GM19372 (cell line): ENCODE measurements at regions not wholly inside any gene's neighbourhood (a gene's known extent, or its start where the extent isn't known, plus 50 kb on each side); places are given as distances from the start of the nearest gene placed in this dataset.
"Not testable (repeated sequence)": the region's sequence is repeated elsewhere in the genome, so short reads cannot be mapped to it uniquely, and the experiment has no call there.

Source experiments
- ATAC-seq: cut with Tn5 transposase; IDR thresholded peaks from one replicate; pipeline ENCODE4 v1.9.1; 2021; ENCODE audit warnings: mild to moderate bottlenecking, low read depth, moderate library complexity; ENCODE audit not compliant: unreplicated experiment

DNA sequence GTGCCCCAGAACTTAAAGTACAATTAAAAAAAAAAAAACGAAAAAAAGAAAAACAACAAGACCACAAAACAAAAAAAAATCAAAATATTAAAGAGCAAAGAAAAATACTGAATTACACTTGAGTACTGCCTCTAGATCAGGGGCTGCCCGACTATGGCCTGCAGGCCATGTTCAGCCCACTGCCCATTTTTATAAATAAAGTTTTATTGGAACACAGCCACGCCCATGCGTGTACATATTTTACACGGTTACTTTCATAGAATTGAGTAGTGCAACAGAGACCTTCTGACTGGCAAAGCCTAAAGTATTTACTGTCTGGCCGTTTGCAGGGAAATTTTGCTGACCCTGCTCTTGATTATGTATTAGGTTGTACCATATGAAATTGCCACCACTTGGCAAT, 130.5 kb downstream of the ATXN3L start:
- ATAC-seq, result no peak

DNA sequence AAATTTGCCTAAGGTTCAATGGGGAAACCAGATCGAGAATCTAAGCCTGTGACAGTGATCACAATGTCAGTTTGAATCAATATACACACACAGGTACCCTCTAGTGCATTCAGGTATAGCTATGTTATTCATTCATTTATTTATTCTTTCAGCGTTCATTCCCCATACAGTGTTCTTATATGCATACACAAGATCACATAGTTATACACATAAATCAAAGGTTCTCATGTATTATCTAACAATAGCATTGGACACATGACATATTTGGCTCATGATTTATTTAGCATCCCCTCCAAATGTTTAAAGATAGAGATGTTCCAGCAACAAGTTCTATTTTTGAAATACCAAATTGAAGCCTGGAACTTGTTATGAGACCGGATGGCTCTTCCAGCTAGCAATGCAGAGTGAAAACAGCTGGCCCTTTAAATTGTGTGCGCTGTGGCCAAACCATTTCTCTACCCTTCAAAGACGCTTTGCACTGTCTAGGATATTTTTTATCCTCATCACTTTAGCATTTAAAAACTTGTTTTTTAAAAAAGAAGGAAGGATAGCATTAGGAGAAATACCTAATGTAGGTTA, 131.0 kb downstream of the ATXN3L start:
- no peak for ATAC-seq

DNA sequence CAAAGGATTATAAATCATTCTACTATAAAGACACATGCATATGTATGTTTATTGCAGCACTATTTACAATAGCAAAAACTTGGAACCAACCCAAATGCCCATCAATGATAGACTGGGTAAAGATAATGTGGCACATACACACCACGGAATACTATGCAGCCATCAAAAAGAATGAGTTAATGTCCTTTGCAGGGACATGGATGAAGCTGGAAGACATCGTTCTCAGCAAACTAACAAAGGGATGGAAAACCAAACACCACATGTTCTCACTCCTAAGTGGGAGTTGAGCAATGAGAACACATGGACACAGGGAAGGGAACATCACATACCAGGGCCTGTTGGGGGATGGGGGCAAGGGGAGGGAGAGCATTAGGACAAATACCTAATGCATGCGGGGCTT, 133.2 kb downstream of the ATXN3L start:
- ATAC-seq, result not testable (repeated sequence)

DNA sequence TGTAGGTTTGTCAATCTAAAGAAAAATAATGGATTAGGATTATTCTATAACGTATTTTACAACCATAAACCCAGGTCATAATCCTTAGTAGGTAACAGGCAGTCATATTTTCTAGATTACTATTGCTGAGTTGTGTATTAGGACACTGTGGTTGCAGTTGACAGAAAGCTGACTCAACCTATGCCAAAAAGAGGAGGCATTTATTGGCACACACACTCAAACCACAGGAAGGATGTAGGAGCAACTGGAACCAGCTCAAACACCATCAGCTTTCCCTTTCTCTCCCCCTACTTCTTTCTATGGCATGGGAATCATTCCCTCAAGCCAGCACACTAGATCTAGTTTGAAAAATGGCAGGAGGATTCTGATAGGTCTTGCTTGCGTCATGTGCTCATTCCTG, 136.4 kb upstream of the FAM9C start:
- ATAC-seq, result no peak

DNA sequence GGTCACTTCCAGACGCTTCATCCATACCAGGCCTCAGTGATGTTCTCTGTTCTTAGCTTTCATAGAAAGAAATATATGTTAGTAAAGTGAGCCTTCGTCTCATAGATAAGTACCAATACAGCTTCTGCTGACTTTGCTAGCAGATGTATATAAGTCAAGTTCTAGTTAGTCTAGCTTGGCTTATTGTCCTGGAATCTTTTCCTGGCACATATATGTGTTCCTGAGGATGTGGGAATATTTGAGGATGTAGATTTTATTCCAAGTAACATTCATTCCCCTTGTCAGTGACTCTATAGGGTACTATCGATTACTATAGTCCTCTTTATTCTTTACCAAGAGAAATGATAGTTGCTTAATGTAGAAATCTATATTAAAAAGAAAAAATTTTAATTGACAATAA, 135.2 kb upstream of the FAM9C start:
- ATAC-seq, result no peak

DNA sequence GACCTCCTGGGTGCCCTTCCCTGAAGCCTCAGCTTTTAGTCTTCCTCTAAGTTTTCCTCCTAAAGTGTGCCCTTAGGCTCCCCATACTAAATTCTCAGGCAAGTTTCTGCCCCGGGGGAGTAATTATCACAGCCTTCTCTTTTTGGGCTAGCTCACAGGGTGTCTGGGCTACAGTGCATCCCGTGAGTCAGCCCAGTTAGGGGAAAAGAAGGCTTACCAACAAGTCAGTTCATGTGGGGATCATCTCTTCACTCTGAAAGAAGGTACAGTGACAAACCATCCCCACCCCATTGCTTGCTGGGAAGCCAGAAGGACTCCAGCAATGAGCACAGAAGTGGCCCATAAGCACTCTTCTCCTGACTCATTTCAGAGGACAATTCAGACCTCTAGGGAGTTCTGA, 134.7 kb upstream of the FAM9C start:
- ATAC-seq, result no peak

DNA sequence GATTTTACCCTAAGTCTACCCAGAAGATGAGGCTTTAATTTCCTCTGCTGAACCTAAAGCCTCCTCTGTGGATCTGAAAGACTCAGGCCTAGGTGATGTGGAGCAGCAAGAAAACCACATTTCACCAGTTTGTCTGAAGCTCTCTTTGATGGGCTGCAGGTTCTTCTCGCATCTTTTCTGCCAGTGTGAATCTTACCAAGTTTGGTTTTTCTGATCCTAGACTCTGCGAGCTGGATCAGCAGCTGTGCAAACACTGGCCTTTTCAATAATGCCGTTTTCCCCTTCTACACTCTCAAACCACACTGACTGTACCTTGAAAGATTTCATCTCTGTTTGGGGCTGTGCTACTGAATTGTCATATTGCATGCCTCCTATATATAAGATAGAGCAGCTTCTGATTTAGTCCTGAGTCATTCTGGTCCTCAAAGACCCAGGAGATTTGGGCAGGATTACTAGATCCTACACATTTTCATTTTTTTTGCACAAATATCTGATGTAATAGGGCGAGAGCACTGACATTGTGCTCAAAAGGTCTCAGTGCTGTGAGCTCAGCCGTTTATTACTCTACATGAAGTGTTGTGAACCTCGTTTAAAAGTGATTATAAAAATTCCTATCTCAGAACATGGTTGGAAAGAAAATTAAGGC, 133.6 kb upstream of the FAM9C start:
- no peak for ATAC-seq

DNA sequence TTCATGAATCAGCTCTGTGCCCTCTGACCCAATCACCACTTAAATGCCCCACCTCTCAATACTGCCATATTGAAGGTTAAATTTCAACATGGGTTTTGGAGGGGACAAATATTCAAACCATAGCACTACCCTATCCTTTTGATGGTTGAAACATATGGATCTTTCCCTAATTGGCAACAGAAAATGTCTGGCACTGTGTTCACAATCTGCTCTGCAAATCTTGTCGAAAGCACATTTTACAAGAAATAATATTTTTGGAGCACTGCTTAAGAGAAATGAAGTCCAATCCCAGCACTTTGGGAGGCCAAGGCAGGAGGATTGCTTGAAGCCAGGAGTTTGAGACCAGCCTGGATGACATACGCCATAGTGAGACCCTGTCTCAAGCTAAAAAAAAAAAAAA, 130.6 kb upstream of the FAM9C start:
- ATAC-seq, result no peak

DNA sequence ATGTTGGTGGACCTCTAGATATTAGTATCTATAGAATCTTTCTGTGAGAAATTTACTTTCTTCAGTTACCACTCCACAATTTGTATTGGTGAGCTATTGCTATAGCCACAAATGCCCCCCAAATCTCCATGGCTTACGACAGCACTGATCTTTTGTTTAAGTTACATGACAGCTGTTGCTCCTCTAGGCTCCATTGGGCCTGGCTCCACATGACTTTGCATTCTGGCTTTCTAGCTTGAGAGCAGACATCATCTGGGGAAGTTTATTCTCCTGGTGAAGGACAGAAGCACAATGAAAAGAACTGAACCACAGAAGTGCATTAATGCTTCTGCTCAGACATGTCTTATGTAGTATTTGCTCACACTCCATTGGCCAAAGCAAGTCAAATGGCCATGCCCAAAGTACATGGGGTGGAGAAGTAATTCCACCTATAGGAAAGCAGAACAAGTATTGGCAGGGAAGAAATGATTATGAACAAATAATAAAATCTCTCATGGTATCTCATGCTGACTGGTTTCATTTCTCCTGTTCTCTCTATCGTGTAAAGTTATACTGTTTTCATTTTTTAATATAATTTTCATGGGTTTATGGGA, 126.6 kb upstream of the FAM9C start:
- ATAC-seq, result no peak

DNA sequence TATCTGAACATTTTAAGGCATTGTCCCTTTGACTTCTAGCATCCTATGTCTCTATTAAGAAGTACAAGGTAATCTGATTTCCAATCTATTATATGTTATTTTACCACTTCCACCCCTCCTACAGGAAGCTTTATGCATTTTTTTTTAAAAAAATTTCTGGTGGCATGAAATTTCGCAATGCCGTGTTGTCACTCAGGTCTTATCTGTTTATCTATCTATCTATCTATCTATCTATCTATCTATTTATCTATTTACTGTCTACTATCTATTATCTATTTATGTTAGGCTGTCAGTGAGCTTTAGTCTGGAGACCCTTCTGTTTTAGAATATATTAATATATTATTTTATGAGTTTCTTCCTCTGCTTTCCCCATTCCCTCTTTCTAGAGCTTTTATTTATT, 125.3 kb upstream of the FAM9C start:
- no peak for ATAC-seq

DNA sequence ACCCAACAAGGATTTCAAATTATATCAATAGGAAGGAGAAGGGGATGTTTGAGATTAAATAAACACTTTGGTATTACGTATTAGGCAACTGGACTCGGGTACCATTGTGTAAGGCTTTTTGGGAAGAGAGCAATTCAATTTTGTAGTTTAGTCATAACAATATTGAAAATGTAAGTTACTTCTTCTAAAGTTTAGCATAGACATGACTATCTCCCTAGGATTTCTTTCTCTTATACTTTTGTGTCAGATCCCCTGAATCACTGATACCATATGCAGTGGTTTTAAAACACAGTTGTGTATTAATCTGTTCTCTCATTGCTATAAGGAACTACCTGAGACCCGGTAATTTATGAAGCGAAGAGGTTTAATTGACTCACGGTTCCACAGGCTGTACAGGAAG, 123.8 kb upstream of the FAM9C start:
- no peak for ATAC-seq

DNA sequence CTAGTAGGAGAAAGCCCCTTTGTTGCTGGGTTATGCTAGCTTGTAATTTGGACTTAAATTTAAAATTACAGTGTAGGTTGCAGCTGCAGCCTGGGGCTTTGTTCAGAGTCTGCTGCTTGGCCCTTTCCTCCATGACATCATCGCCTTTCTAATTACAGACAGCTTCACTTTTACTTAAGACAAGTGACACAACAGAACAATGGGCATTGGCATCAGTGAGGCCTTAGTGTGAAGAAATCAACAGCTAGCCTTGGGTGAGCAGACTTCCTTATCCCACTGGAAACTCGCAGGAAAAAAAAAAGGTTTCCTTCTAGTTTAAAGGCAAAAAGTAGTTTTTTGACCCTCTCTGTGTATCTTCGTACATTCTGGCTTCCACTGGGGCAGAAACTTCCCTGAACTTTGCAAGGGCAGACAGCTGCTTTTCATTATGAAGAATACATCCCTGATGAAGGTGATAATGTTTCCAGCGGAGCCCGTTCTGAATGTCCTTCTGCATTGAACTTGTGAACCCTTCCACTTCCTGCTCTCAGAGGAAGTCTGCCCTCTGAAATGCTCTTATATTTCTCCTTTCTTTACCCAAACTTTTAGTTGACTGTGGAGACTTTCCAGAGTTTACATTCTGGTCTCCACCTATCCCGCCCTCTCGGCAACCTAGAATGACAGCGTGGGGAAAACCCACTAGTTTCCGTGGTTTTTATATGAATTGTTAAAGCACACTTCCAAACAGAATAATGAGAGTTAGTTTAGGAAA, 123.2 kb upstream of the FAM9C start:
- ATAC-seq, result no peak

DNA sequence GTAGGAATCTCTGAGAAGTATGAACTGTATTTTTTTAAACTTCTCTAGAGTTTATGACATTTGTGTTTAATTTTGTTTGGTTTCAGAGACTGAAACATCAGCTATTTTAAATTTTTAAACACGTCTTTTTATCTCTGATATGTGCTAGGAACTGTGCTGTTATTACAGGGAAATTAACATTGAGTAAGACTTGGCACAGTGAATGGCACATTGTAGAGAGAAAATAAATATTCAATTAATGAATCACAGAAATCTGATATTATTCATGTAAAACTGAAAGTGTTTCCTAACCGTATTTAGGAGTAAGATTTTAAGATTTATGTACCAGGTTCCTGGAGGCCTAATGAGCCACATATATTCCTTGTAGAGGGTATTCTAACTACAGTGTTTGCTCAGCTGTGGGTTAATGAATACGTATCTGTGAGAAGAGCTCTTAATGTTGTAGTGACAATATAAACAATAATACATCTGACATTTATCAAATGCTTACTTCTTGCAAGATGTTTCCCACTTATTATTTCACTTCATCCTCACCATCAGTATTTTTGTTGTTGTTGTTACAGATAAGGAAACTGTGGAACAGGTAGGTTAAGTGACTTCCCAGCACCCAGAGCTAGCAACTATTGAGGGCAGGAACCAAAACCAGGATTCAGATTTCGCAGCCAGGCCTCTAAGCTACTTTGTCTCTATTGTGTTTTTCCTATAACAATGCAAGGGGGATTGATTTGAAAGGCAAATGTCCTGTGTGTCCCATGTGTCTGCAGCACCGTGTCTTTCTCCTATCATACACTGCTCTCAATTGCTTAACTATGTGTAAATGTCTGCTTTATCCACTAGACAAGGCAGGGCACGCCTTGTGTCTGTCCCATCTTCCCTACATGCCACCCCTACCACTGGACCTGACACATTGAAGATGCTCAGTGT, 121.1 kb upstream of the FAM9C start:
- ATAC-seq, result no peak

DNA sequence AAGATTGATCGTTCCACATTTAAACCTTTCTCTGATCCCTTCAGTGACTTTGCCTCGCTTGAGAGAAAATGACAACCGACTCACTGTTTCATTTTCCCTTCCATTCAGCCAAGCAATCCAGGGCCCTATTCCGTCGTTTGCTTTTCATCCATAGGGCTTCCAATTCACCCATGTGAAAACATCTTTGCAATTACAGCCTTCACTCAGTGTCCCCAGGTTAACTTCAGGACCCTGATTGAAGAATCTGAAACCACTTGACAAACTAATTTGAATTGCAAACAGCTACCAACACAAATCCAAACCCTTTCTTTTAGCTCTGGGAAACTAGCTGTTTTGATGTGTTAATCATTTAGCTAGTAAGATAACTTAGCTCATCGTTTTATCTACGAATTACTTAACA, 120.2 kb upstream of the FAM9C start:
- no peak for ATAC-seq

DNA sequence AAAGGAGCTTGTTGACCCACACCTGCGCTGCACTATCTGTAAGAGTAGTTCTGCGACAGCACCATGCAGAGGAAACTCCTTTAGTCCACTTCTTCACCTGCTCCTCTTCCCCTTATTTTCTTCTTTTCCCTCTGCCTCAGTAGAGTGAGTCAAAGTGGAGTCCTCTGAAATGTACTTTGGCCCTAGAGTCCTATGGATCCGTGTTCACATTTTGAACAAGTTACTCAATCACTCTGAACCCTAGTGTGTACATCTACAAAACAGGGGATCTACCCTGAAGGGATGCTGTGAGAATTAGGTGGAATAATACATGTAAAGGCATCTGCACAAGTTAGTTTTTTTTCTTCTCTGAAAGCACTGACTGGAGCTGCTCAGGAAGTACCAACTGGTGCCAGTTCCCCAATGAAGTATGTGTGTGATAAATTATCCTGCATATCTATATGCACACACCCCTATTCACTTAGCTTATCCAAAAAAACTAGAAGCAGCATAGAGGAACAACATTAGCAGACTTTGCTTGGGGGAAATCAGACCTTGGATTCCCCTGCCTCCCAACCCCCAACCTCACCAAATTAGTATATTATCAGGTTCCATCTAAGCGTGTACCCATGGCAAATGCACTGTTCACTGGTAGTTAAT, 118.5 kb upstream of the FAM9C start:
- no peak for ATAC-seq

DNA sequence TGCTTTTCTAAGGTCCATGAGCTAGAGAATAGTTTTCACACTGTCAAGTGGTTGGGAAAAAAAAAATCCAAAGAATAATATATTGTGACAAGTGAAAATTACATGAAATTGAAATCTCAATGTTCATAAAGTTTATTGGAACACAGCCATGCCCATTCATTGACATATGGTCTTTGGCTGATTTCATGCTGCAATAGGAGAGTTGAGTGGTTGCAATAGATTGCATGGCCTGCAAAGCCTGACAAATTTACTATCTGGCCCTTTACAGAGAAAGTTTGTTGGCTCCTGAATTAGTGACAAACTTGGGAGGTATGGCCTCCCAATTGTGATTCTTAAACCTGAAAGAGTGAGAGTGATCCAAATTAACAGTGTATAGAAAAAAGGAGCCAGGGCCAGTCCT, 115.5 kb upstream of the FAM9C start:
- ATAC-seq, result no peak

DNA sequence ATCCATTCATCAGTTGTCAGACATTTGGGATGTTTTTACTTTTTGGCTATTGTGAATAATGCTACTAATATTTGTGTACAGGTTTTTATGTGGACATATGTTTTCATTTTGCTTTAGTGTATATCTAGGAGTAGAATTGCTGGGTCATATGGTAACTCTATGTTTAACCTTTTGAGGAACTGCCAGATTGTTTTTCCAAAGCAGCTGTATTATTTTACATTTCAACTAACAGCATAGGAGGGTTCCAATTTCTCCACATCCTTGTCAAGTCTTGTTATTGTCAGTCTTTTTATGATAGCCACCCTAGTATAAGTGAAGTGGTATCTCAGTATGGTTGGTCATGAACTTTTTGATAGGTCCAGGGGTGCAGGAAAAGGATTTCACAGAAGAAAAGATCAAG, 114.5 kb upstream of the FAM9C start:
- no peak for ATAC-seq

DNA sequence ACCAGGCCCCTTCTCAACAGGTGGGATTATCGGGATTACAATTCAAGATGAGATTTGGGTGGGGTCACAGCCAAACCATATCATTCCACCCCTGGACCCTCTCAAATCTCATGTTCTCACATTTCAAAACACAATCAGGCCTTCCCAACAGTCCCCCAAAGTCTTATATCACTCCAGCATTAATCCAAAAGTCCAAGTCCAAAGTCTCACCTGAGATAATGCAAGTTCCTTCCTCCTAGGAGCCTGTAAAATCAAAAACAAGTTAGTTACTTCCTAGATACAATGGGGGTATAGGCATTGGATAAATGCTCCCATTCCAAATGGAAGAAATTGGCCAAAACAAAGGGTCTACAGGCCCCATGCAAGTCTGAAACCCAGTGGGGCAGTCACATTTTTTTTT, 111.1 kb upstream of the FAM9C start:
- ATAC-seq, result not testable (repeated sequence)

DNA sequence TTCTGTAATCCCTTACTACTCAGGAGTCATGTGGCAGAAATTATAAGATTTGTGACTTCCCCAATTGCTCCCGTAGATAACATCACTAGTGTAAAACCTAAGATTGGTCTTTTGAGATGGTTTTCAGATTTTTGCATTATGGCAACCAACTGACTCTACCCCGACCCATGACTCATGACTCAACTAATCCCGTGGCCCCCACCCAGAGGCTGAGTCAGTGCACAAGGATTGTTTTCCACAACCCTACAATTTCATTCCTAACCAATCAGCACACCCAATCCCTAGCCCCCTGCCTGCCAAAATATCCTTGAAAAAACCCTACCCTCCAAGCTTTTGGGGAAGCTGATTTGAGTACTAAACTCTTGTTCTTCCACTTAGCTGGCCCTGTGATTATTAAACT, 109.4 kb upstream of the FAM9C start:
- no peak for ATAC-seq

DNA sequence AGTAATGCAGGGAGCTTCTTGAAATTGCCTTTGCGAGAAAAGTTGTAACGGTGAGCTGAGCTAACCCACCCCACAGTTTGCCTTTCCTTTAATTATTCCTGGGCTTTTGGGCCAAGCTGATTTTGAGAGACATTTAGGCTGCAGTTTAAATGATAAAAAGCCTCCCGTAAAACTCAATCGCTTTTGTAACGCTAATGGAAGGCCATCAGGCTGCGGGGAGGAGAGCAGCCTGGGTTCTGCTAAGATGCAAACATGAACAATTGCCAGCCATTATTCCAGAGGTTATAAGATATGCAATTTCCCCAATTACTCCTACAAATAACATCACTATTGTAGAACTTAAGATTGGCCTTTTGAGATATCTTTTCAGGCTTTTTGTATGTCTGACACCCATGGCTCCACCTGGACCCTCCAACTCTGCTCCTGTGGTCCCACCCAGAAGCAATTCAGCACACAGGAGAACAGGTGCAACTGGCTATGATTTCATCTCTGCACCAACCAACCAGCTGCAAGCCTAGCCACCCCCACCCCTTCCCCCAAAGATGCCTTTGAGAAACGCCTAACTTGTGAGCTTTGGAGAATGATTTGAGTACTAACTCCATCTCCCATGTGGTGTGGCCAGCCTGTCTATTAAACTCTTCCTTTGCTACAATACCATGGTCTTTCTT, 108.2 kb upstream of the FAM9C start:
- no peak for ATAC-seq
